ENCODE measurements at regions not wholly inside any gene's neighbourhood (a gene's known extent, or its start where the extent isn't known, plus 50 kb on each side); places are given as distances from the start of the nearest gene placed in this dataset.

DNA sequence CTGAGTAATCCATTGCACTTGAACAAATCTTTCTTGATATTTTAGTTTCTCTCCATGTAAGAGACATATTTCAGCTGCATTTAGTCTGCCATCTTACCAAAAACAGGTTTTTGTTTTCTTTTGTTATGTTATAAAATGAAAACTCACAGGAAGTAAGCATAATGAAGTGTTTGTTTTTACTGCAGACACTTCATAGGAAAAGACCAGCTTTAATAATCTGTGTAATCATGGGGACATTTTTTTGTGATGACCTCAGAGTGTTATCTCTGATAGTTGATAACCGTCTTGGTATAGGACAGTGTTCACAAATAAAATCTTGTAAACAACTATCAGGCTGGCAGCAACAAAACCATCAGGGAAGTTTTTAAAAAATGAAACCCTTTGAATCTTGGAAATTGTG, 266.2 kb upstream of the OR4E1 start:
- no peak overlapping the region for H3K9ac ChIP-seq (ENCODE audit: low read depth in 1 of 2, low read length in 2 of 2)
- no peak overlapping the region for H3K27ac ChIP-seq (ENCODE audit: low read depth, low read length)
- H3K4me1 ChIP-seq (ENCODE audit: control insufficient read depth in 1 of 2, insufficient read depth in 2 of 2, low read length in 2 of 2): no peaks in the 10 kb centered on the region
- H3K36me3 ChIP-seq (ENCODE audit: control insufficient read depth in 1 of 2, insufficient read depth in 2 of 2, low read length in 2 of 2): no peaks in the 10 kb centered on the region
- no peak overlapping the region for H3K4me3 ChIP-seq (ENCODE audit: low read depth in 1 of 2, low read length in 2 of 2)
- H3K9me3 ChIP-seq (ENCODE audit: control insufficient read depth in 1 of 2, low read length in 2 of 2): no peaks in the 10 kb centered on the region
- no peaks in the 10 kb centered on the region for H3K27me3 ChIP-seq (ENCODE audit: control insufficient read depth in 1 of 2, insufficient read depth in 2 of 2, low read length in 2 of 2)

GRCh38 chr14:21937996-21938395, 264.4 kb upstream of the OR4E1 start:
- Histone ChIP-seq H3K27me3 (ENCODE audit: control insufficient read depth in 1 of 2, insufficient read depth in 2 of 2, low read length in 2 of 2) (no peaks in the 10 kb centered on the region), H3K4me3 (ENCODE audit: low read depth in 1 of 2, low read length in 2 of 2) (no peak overlapping the region), H3K4me1 (ENCODE audit: control insufficient read depth in 1 of 2, insufficient read depth in 2 of 2, low read length in 2 of 2) (no peaks in the 10 kb centered on the region), H3K27ac (ENCODE audit: low read depth, low read length) (no peak overlapping the region), H3K9ac (ENCODE audit: low read depth in 1 of 2, low read length in 2 of 2) (no peak overlapping the region), H3K36me3 (ENCODE audit: control insufficient read depth in 1 of 2, insufficient read depth in 2 of 2, low read length in 2 of 2) (no peaks in the 10 kb centered on the region), H3K9me3 (ENCODE audit: control insufficient read depth in 1 of 2, low read length in 2 of 2) (no peaks in the 10 kb centered on the region)

GRCh38 chr14:21933681-21934080, 260.1 kb upstream of the OR4E1 start:
- Histone ChIP-seq H3K4me1 (ENCODE audit: control insufficient read depth in 1 of 2, insufficient read depth in 2 of 2, low read length in 2 of 2) (no peaks in the 10 kb centered on the region), H3K9me3 (ENCODE audit: control insufficient read depth in 1 of 2, low read length in 2 of 2) (no peaks in the 10 kb centered on the region), H3K36me3 (ENCODE audit: control insufficient read depth in 1 of 2, insufficient read depth in 2 of 2, low read length in 2 of 2) (no peaks in the 10 kb centered on the region), H3K27ac (ENCODE audit: low read depth, low read length) (no peak overlapping the region), H3K4me3 (ENCODE audit: low read depth in 1 of 2, low read length in 2 of 2) (no peak overlapping the region), H3K27me3 (ENCODE audit: control insufficient read depth in 1 of 2, insufficient read depth in 2 of 2, low read length in 2 of 2) (no peaks in the 10 kb centered on the region), H3K9ac (ENCODE audit: low read depth in 1 of 2, low read length in 2 of 2) (no peak overlapping the region)

GRCh38 chr14:21924479-21924878, 250.9 kb upstream of the OR4E1 start:
- Histone ChIP-seq H3K4me1 (ENCODE audit: control insufficient read depth in 1 of 2, insufficient read depth in 2 of 2, low read length in 2 of 2) (no peaks in the 10 kb centered on the region), H3K27ac (ENCODE audit: low read depth, low read length) (no peak overlapping the region), H3K9ac (ENCODE audit: low read depth in 1 of 2, low read length in 2 of 2) (no peak overlapping the region), H3K4me3 (ENCODE audit: low read depth in 1 of 2, low read length in 2 of 2) (no peak overlapping the region), H3K36me3 (ENCODE audit: control insufficient read depth in 1 of 2, insufficient read depth in 2 of 2, low read length in 2 of 2) (no peaks in the 10 kb centered on the region), H3K9me3 (ENCODE audit: control insufficient read depth in 1 of 2, low read length in 2 of 2) (no peaks in the 10 kb centered on the region), H3K27me3 (ENCODE audit: control insufficient read depth in 1 of 2, insufficient read depth in 2 of 2, low read length in 2 of 2) (no peaks in the 10 kb centered on the region)

DNA sequence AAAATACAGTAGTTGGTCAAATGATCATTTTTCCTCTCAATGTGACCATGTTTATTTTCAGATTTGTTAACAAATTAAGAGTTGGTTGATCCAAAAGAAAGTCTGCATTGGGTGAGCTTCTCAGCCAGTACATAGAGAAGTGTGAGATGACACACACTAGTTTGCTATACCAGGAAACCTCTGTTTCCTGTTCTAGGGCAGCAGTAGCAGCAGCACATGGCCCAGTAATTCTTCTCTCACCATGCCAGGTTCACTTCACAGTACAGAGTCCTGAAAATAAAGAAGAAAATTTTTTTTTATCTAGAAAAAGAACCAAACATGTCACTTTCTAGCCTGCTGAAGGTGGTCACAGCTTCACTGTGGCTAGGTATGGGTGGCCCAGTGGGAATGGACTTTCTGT, 250.2 kb upstream of the OR4E1 start:
- H3K9me3 ChIP-seq (ENCODE audit: control insufficient read depth in 1 of 2, low read length in 2 of 2): no peaks in the 10 kb centered on the region
- no peaks in the 10 kb centered on the region for H3K27me3 ChIP-seq (ENCODE audit: control insufficient read depth in 1 of 2, insufficient read depth in 2 of 2, low read length in 2 of 2)
- no peaks in the 10 kb centered on the region for H3K36me3 ChIP-seq (ENCODE audit: control insufficient read depth in 1 of 2, insufficient read depth in 2 of 2, low read length in 2 of 2)
- no peak overlapping the region for H3K4me3 ChIP-seq (ENCODE audit: low read depth in 1 of 2, low read length in 2 of 2)
- no peak overlapping the region for H3K9ac ChIP-seq (ENCODE audit: low read depth in 1 of 2, low read length in 2 of 2)
- no peaks in the 10 kb centered on the region for H3K4me1 ChIP-seq (ENCODE audit: control insufficient read depth in 1 of 2, insufficient read depth in 2 of 2, low read length in 2 of 2)
- H3K27ac ChIP-seq (ENCODE audit: low read depth, low read length): no peak overlapping the region

DNA sequence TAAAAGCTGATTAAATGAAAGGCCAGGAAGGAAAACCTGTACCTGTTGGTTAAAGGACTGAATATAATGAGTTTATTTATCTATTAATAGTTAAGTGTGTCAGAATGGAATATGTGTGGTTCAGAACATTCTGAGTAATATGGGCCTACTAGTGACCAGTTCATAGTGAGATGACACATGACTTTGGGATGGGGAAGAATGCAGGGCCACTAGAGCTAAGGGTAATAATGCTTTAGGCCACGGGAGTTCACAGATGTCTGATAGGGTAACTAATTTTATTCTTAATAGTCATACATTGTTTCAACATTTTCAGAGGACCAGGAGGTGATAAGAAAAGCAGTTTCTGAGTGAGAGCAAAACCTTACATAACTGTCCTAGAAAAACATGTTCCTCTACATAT, 247.8 kb upstream of the OR4E1 start:
- no peak overlapping the region for H3K4me3 ChIP-seq (ENCODE audit: low read depth in 1 of 2, low read length in 2 of 2)
- H3K9ac ChIP-seq (ENCODE audit: low read depth in 1 of 2, low read length in 2 of 2): no peak overlapping the region
- H3K27ac ChIP-seq (ENCODE audit: low read depth, low read length): no peak overlapping the region
- H3K4me1 ChIP-seq (ENCODE audit: control insufficient read depth in 1 of 2, insufficient read depth in 2 of 2, low read length in 2 of 2): no peaks in the 10 kb centered on the region
- H3K36me3 ChIP-seq (ENCODE audit: control insufficient read depth in 1 of 2, insufficient read depth in 2 of 2, low read length in 2 of 2): no peaks in the 10 kb centered on the region
- no peaks in the 10 kb centered on the region for H3K9me3 ChIP-seq (ENCODE audit: control insufficient read depth in 1 of 2, low read length in 2 of 2)
- no peaks in the 10 kb centered on the region for H3K27me3 ChIP-seq (ENCODE audit: control insufficient read depth in 1 of 2, insufficient read depth in 2 of 2, low read length in 2 of 2)

GRCh38 chr14:21917699-21918436, 244.2 kb upstream of the OR4E1 start:
- no peaks in the 10 kb centered on the region for H3K27me3 ChIP-seq (ENCODE audit: control insufficient read depth in 1 of 2, insufficient read depth in 2 of 2, low read length in 2 of 2)
- no peak overlapping the region for H3K27ac ChIP-seq (ENCODE audit: low read depth, low read length)
- no peaks in the 10 kb centered on the region for H3K36me3 ChIP-seq (ENCODE audit: control insufficient read depth in 1 of 2, insufficient read depth in 2 of 2, low read length in 2 of 2)
- H3K9me3 ChIP-seq (ENCODE audit: control insufficient read depth in 1 of 2, low read length in 2 of 2): no peaks in the 10 kb centered on the region
- H3K4me3 ChIP-seq (ENCODE audit: low read depth in 1 of 2, low read length in 2 of 2): peak overlapping the region in 1 of 2 donors; percentile 28
- H3K4me1 ChIP-seq (ENCODE audit: control insufficient read depth in 1 of 2, insufficient read depth in 2 of 2, low read length in 2 of 2): no peaks in the 10 kb centered on the region
- H3K9ac ChIP-seq (ENCODE audit: low read depth in 1 of 2, low read length in 2 of 2): no peak overlapping the region

- Histone ChIP-seq H3K4me1 (ENCODE audit: control insufficient read depth in 1 of 2, insufficient read depth in 2 of 2, low read length in 2 of 2) (no peaks in the 10 kb centered on the region), H3K27me3 (ENCODE audit: control insufficient read depth in 1 of 2, insufficient read depth in 2 of 2, low read length in 2 of 2) (no peaks in the 10 kb centered on the region), H3K36me3 (ENCODE audit: control insufficient read depth in 1 of 2, insufficient read depth in 2 of 2, low read length in 2 of 2) (no peaks in the 10 kb centered on the region), H3K4me3 (ENCODE audit: low read depth in 1 of 2, low read length in 2 of 2) (no peak overlapping the region), H3K9me3 (ENCODE audit: control insufficient read depth in 1 of 2, low read length in 2 of 2) (no peaks in the 10 kb centered on the region), H3K27ac (ENCODE audit: low read depth, low read length) (no peak overlapping the region), H3K9ac (ENCODE audit: low read depth in 1 of 2, low read length in 2 of 2) (no peak overlapping the region)
Measured at GRCh38 chr14:21915826-21916225, 242.2 kb upstream of the OR4E1 start.

GRCh38 chr14:21913759-21914158, 240.1 kb upstream of the OR4E1 start:
- Histone ChIP-seq H3K27me3 (ENCODE audit: control insufficient read depth in 1 of 2, insufficient read depth in 2 of 2, low read length in 2 of 2) (no peaks in the 10 kb centered on the region), H3K9ac (ENCODE audit: low read depth in 1 of 2, low read length in 2 of 2) (no peak overlapping the region), H3K9me3 (ENCODE audit: control insufficient read depth in 1 of 2, low read length in 2 of 2) (no peaks in the 10 kb centered on the region), H3K4me1 (ENCODE audit: control insufficient read depth in 1 of 2, insufficient read depth in 2 of 2, low read length in 2 of 2) (no peaks in the 10 kb centered on the region), H3K27ac (ENCODE audit: low read depth, low read length) (no peak overlapping the region), H3K36me3 (ENCODE audit: control insufficient read depth in 1 of 2, insufficient read depth in 2 of 2, low read length in 2 of 2) (no peaks in the 10 kb centered on the region), H3K4me3 (ENCODE audit: low read depth in 1 of 2, low read length in 2 of 2) (no peak overlapping the region)

DNA sequence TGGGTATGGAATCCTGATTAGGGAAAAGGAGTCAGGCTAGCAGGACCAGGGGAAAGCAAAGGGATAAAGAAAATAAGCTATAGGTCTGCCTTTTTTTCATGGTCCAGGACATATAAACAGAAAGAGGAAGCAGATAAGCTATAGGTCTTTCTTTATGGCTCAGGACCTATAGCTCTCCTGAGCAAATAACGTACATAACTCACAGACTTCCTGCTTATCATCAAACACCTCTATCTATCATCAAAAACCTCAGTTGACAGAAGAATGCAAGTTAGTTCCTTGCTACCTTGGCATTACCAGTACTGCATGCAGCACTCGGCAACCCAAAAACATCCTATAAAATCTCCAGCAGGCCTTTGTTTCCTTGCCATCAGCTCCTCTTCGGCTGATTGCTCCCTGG, 238.7 kb upstream of the OR4E1 start:
- Histone ChIP-seq H3K27ac (ENCODE audit: low read depth, low read length) (no peak overlapping the region), H3K4me3 (ENCODE audit: low read depth in 1 of 2, low read length in 2 of 2) (no peak overlapping the region), H3K9ac (ENCODE audit: low read depth in 1 of 2, low read length in 2 of 2) (no peak overlapping the region), H3K9me3 (ENCODE audit: control insufficient read depth in 1 of 2, low read length in 2 of 2) (no peaks in the 10 kb centered on the region), H3K4me1 (ENCODE audit: control insufficient read depth in 1 of 2, insufficient read depth in 2 of 2, low read length in 2 of 2) (no peaks in the 10 kb centered on the region), H3K36me3 (ENCODE audit: control insufficient read depth in 1 of 2, insufficient read depth in 2 of 2, low read length in 2 of 2) (no peaks in the 10 kb centered on the region), H3K27me3 (ENCODE audit: control insufficient read depth in 1 of 2, insufficient read depth in 2 of 2, low read length in 2 of 2) (no peaks in the 10 kb centered on the region)

DNA sequence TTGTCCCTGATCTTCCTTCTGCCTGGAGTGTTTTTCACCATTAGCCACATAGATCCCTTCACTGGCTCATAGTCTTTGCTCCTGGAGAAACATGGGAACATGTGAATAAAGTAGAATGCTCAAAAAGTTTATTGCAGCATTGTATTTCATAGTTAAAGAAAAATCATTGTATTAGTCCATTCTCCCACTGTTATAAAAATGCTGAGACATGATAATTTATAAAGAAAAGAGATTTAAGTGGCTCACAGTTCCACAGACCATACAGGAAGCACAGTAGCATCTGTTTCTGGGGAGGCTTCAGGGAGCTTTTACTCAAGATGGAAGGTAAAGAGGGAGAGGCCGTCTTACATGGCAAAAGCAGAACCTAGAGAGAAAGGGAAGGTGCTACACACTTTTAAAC, 238.3 kb upstream of the OR4E1 start:
- H3K9ac ChIP-seq (ENCODE audit: low read depth in 1 of 2, low read length in 2 of 2): no peak overlapping the region
- no peaks in the 10 kb centered on the region for H3K9me3 ChIP-seq (ENCODE audit: control insufficient read depth in 1 of 2, low read length in 2 of 2)
- no peaks in the 10 kb centered on the region for H3K4me1 ChIP-seq (ENCODE audit: control insufficient read depth in 1 of 2, insufficient read depth in 2 of 2, low read length in 2 of 2)
- no peaks in the 10 kb centered on the region for H3K36me3 ChIP-seq (ENCODE audit: control insufficient read depth in 1 of 2, insufficient read depth in 2 of 2, low read length in 2 of 2)
- no peak overlapping the region for H3K4me3 ChIP-seq (ENCODE audit: low read depth in 1 of 2, low read length in 2 of 2)
- no peak overlapping the region for H3K27ac ChIP-seq (ENCODE audit: low read depth, low read length)
- H3K27me3 ChIP-seq (ENCODE audit: control insufficient read depth in 1 of 2, insufficient read depth in 2 of 2, low read length in 2 of 2): no peaks in the 10 kb centered on the region

Data from duodenal mucosa (tissue), 2 donors.